PC-3 (cell line): ENCODE measurements at regions not wholly inside any gene's neighbourhood (a gene's known extent, or its start where the extent isn't known, plus 50 kb on each side); places are given as distances from the start of the nearest gene placed in this dataset.
"Not testable (repeated sequence)": the region's sequence is repeated elsewhere in the genome, so short reads cannot be mapped to it uniquely, and the experiment has no call there.

Experiments
- ATAC-seq: fragments of 200-7000 bp; cut with Tn5 transposase; 2 replicates; pipeline ENCODE4 v1.9.1; 2020; ENCODE audit warnings: mild to moderate bottlenecking, moderate library complexity
- BruUV-seq: library from RNA; stranded (reverse); fragments of 400-500 nt; replicated peaks from 2 replicates; lab custom pipeline; 2021; lab: Mats Ljungman, UMichigan
- CTCF ChIA-PET: fragments of 300-600 bp; sonication (Branson Sonifier 250); formaldehyde crosslinking; loops from one replicate; lab custom pipeline; 2022; ENCODE audit warnings: antibody characterized with exemption; lab: Charles Lee
- POLR2A ChIA-PET: fragments of 300-600 bp; sonication (Branson Sonifier 250); formaldehyde crosslinking; loops from one replicate; lab custom pipeline; 2022; ENCODE audit warnings: antibody characterized with exemption; ENCODE audit not compliant: unreplicated experiment; lab: Charles Lee
- DNase-seq: peaks from one replicate; pipeline ENCODE4 v3.0.0-alpha.2; 2015
- H2AFZ ChIP-seq: fragments of 300-600 bp; sonication (generic); 2 replicates; pipeline ENCODE4 v1.6.0; 2016; ENCODE audit warnings: antibody characterized with exemption, low read length
- H3F3A ChIP-seq: fragments of 300-600 bp; sonication (generic); one replicate; pipeline ENCODE4 v1.6.0; 2017; ENCODE audit warnings: antibody characterized with exemption, low read length, control low read depth, mild to moderate bottlenecking; ENCODE audit not compliant: unreplicated experiment
- H3K27ac ChIP-seq: fragments of 300-600 bp; sonication (generic); 2 replicates; pipeline ENCODE4 v1.5.1; 2016; ENCODE audit warnings: mild to moderate bottlenecking, low read length
- H3K27me3 ChIP-seq: fragments of 300-600 bp; sonication (generic); 2 replicates; pipeline ENCODE4 v1.6.1; 2016; ENCODE audit warnings: low read length, mixed read lengths
- H3K36me3 ChIP-seq: fragments of 300-600 bp; sonication (generic); 2 replicates; pipeline ENCODE4 v1.6.1; 2016; ENCODE audit warnings: low read depth, mixed run types, low read length, mixed read lengths
- H3K4me1 ChIP-seq: fragments of 300-600 bp; sonication (generic); 2 replicates; pipeline ENCODE4 v1.5.1; 2016; ENCODE audit warnings: low read length; ENCODE audit not compliant: insufficient read depth
- H3K4me2 ChIP-seq: fragments of 300-600 bp; sonication (generic); 2 replicates; pipeline ENCODE4 v1.6.0; 2016; ENCODE audit warnings: low read length
- H3K4me3 ChIP-seq: fragments of 300-600 bp; sonication (generic); 2 replicates; pipeline ENCODE4 v1.5.1; 2016; ENCODE audit warnings: mild to moderate bottlenecking, low read length, mixed read lengths
- H3K79me2 ChIP-seq: fragments of 300-600 bp; sonication (generic); 2 replicates; pipeline ENCODE4 v1.6.1; 2017; ENCODE audit warnings: low read length, mixed read lengths
- H3K9ac ChIP-seq: fragments of 300-600 bp; sonication (generic); 2 replicates; pipeline ENCODE4 v1.6.0; 2016; ENCODE audit warnings: mild to moderate bottlenecking, low read length
- H3K9me2 ChIP-seq: fragments of 300-600 bp; sonication (generic); replicated peaks from 2 replicates; pipeline ENCODE4 v1.6.1; 2016; ENCODE audit warnings: mixed run types, low read length, mixed read lengths
- H3K9me3 ChIP-seq: fragments of 300-600 bp; sonication (generic); 2 replicates; pipeline ENCODE4 v1.6.1; 2016; ENCODE audit warnings: low read length, mixed read lengths
- H4K20me1 ChIP-seq: fragments of 300-600 bp; sonication (generic); 2 replicates; pipeline ENCODE4 v1.6.1; 2016; ENCODE audit warnings: low read length, mixed read lengths
- CTCF ChIP-seq: fragments of 300-600 bp; sonication (generic); conservative IDR thresholded peaks from 2 replicates; pipeline ENCODE4 v1.5.1; 2017; ENCODE audit warnings: antibody characterized with exemption, low read depth, mild to moderate bottlenecking, low read length
- EZH2 ChIP-seq: fragments of 300-600 bp; sonication (generic); IDR thresholded peaks from one replicate; pipeline ENCODE4 v1.6.1; 2017; ENCODE audit warnings: antibody characterized with exemption, mild to moderate bottlenecking, low read length; ENCODE audit not compliant: unreplicated experiment
- EZH2phosphoT487 ChIP-seq: fragments of 300-600 bp; sonication (generic); IDR thresholded peaks from 2 replicates; pipeline ENCODE4 v1.6.1; 2018; ENCODE audit warnings: mild to moderate bottlenecking, antibody characterized with exemption, low read length, borderline replicate concordance
- intact Hi-C: fragments of 100-400 bp; cut with micrococcal nuclease; formaldehyde crosslinking; loops from 2 replicates; pipeline ENCODE4 v1.9.0; 2023

- H3F3A ChIP-seq, result no peaks in the 10 kb centered on the region
- intact Hi-C loops, result no loop called here
- H3K9ac ChIP-seq, result peak overlapping the region; percentile 17; the same call in 1 of the 2 replicates
- ChIA-PET POLR2A (no interaction called here), CTCF (interaction anchor here (0.6 to 1.2 kb wide), 3 partner anchors 15 to 117 kb away, joined by 3 read pairs; no protein-coding TSS in a partner anchor)
- ATAC-seq, result peak; percentile 88
- H4K20me1 ChIP-seq, result no peaks in the 10 kb centered on the region
- peak overlapping the region; percentile 66 for H3K27ac ChIP-seq
- no TSS peak for BruUV-seq
- H3K27me3 ChIP-seq, result no peaks in the 10 kb centered on the region
- no peak overlapping the region for H3K4me2 ChIP-seq
- no peaks in the 10 kb centered on the region for H3K9me3 ChIP-seq
- TF ChIP-seq CTCF (peak; percentile 44; the same call in 1 of the 2 replicates), EZH2phosphoT487 (no peak), EZH2 (no peak)
- H3K4me3 ChIP-seq, result no peak overlapping the region
- DNase-seq, result peak; percentile 82
- no peak overlapping the region for H2AFZ ChIP-seq
- no peaks in the 10 kb centered on the region for H3K9me2 ChIP-seq
- H3K36me3 ChIP-seq, result no peaks in the 10 kb centered on the region
- H3K4me1 ChIP-seq, result peaks cover 10% of the 10 kb centered on the region
- no peaks in the 10 kb centered on the region for H3K79me2 ChIP-seq
Measured at GRCh38 chr3:194884649-194885315, 199.1 kb downstream of the FAM43A start.

GRCh38 chr3:194885766-194886165 lies 200.1 kb downstream of the FAM43A start:
- Histone ChIP-seq H4K20me1 (no peaks in the 10 kb centered on the region), H3K9me3 (no peaks in the 10 kb centered on the region), H3K9me2 (no peaks in the 10 kb centered on the region), H3K9ac (no peak overlapping the region), H3K4me1 (peaks cover 10% of the 10 kb centered on the region), H2AFZ (no peak overlapping the region), H3K27ac (no peak overlapping the region), H3K27me3 (no peaks in the 10 kb centered on the region), H3K4me3 (no peak overlapping the region), H3K4me2 (no peak overlapping the region), H3F3A (no peaks in the 10 kb centered on the region), H3K79me2 (no peaks in the 10 kb centered on the region), H3K36me3 (no peaks in the 10 kb centered on the region)
- DNase-seq, result no peak
- ATAC-seq, result no peak
- intact Hi-C loops, result no loop called here
- TF ChIP-seq EZH2, result no peak
- no peak for TF ChIP-seq CTCF
- no peak for TF ChIP-seq EZH2phosphoT487
- BruUV-seq, result no TSS peak
- ChIA-PET POLR2A (no interaction called here), CTCF (no interaction called here)

- ChIA-PET POLR2A (no interaction called here), CTCF (no interaction called here)
- no peak overlapping the region for H3K4me3 ChIP-seq
- peaks cover 10% of the 10 kb centered on the region for H3K4me1 ChIP-seq
- DNase-seq, result no peak
- no peak overlapping the region for H3K4me2 ChIP-seq
- no peak for ATAC-seq
- H2AFZ ChIP-seq, result no peak overlapping the region
- no peaks in the 10 kb centered on the region for H3K9me3 ChIP-seq
- intact Hi-C loops, result no loop called here
- no TSS peak for BruUV-seq
- no peaks in the 10 kb centered on the region for H3F3A ChIP-seq
- no peaks in the 10 kb centered on the region for H3K9me2 ChIP-seq
- no peaks in the 10 kb centered on the region for H3K36me3 ChIP-seq
- TF ChIP-seq EZH2phosphoT487 (no peak), CTCF (no peak), EZH2 (no peak)
- H3K9ac ChIP-seq, result no peak overlapping the region
- no peaks in the 10 kb centered on the region for H4K20me1 ChIP-seq
- no peaks in the 10 kb centered on the region for H3K27me3 ChIP-seq
- H3K79me2 ChIP-seq, result no peaks in the 10 kb centered on the region
- H3K27ac ChIP-seq, result no peak overlapping the region
Measured at GRCh38 chr3:194886836-194887235, 201.2 kb downstream of the FAM43A start.

- CTCF ChIA-PET, H3K4me3 ChIP-seq, H3K4me2 ChIP-seq, H4K20me1 ChIP-seq, H3K36me3 ChIP-seq, H3K79me2 ChIP-seq, H3K9ac ChIP-seq, H3F3A ChIP-seq, H3K9me3 ChIP-seq, DNase-seq, H2AFZ ChIP-seq, POLR2A ChIA-PET, H3K27ac ChIP-seq, H3K9me2 ChIP-seq, intact Hi-C loops, ATAC-seq, H3K27me3 ChIP-seq, BruUV-seq: not testable (repeated sequence)
- H3K4me1 ChIP-seq, result peaks cover 10% of the 10 kb centered on the region
Measured at GRCh38 chr3:194888062-194888461, 202.4 kb downstream of the FAM43A start.
